SK-N-SH (cell line): ENCODE measurements at regions not wholly inside any gene's neighbourhood (a gene's known extent, or its start where the extent isn't known, plus 50 kb on each side); places are given as distances from the start of the nearest gene placed in this dataset.

Source experiments
- CTCF ChIA-PET: fragments of 300-600, 350-600 bp; formaldehyde crosslinking; extraction: SDS; loops from one replicate; lab custom pipeline; 2021; lab: Yijun Ruan, JAX
- POLR2A ChIA-PET: fragments of 350-600 bp; sonication (Branson Sonifier 250); formaldehyde crosslinking; extraction: SDS; loops from one replicate; lab custom pipeline; 2020; ENCODE audit warnings: antibody characterized with exemption, inconsistent platforms; lab: Yijun Ruan, JAX
- DNase-seq: peaks from one replicate; pipeline ENCODE4 v3.0.0; 2012
- H2AFZ ChIP-seq: fragments of 200-600 bp; sonication (generic); 2 replicates; pipeline ENCODE4 v1.8.1; 2016; ENCODE audit warnings: antibody characterized with exemption, mild to moderate bottlenecking, low read depth
- H3F3A ChIP-seq: fragments of 200-600 bp; sonication (generic); replicated peaks from 2 replicates; pipeline ENCODE3; 2016; ENCODE audit warnings: antibody characterized with exemption, mild to moderate bottlenecking; ENCODE audit not compliant: insufficient read depth
- H3K27ac ChIP-seq, 2 experiments: fragments of 200-500 bp in 1 of 2; fragments of 200-600 bp in 1 of 2; sonication (Bioruptor generic) in 1 of 2; sonication (generic), shearing (Covaris generic) in 1 of 2; 2 replicates each; pipeline versions ENCODE4 v1.5.1 to v1.6.1; 2014 to 2016; ENCODE audit warnings: low read depth in 2 of 2, inconsistent platforms in 1 of 2, low read length in 1 of 2, mild to moderate bottlenecking in 1 of 2, mixed read lengths in 1 of 2
- H3K27me3 ChIP-seq: fragments of 200-600 bp; sonication (generic), shearing (Covaris generic); 2 replicates; pipeline ENCODE4 v1.6.1; 2016; ENCODE audit warnings: mixed run types; ENCODE audit not compliant: insufficient read depth
- H3K36me3 ChIP-seq, 2 experiments: fragments of 200-500 bp in 1 of 2; fragments of 200-600 bp in 1 of 2; sonication (Bioruptor generic) in 1 of 2; sonication (generic) in 1 of 2; replicated peaks in 1 of 2; 2 replicates each; pipeline versions ENCODE3 to v1.5.1; 2014 to 2016; ENCODE audit warnings: low read length in 1 of 2, mild to moderate bottlenecking in 1 of 2; ENCODE audit not compliant: insufficient read depth in 2 of 2, control insufficient read depth in 1 of 2
- H3K4me1 ChIP-seq, 2 experiments: fragments of 200-500 bp in 1 of 2; fragments of 200-600 bp in 1 of 2; sonication (Bioruptor generic) in 1 of 2; sonication (generic), shearing (Covaris generic) in 1 of 2; 2 replicates each; pipeline versions ENCODE4 v1.5.1 to v1.6.1; 2014 to 2016; ENCODE audit warnings: low read depth in 1 of 2, low read length in 1 of 2, mixed run types in 1 of 2; ENCODE audit not compliant: insufficient read depth in 2 of 2, control insufficient read depth in 1 of 2
- H3K4me2 ChIP-seq: fragments of 200-600 bp; sonication (generic), shearing (Covaris generic); 2 replicates; pipeline ENCODE4 v1.6.1; 2017; ENCODE audit warnings: mixed run types
- H3K4me3 ChIP-seq, 2 experiments: fragments of 200-500 bp in 1 of 2; fragments of 200-600 bp in 1 of 2; sonication (Bioruptor generic) in 1 of 2; sonication (generic), shearing (Covaris generic) in 1 of 2; 2 replicates each; pipeline versions ENCODE4 v1.5.1 to v1.8.1; 2014 to 2016; ENCODE audit warnings: low read depth in 2 of 2, inconsistent platforms in 1 of 2, low read length in 1 of 2, mild to moderate bottlenecking in 1 of 2, mixed read lengths in 1 of 2, moderate library complexity in 1 of 2
- H3K79me2 ChIP-seq: fragments of 200-600 bp; sonication (generic); 2 replicates; pipeline ENCODE4 v1.8.1; 2017; ENCODE audit warnings: mild to moderate bottlenecking; ENCODE audit not compliant: insufficient read depth
- H3K9ac ChIP-seq: fragments of 200-600 bp; sonication (generic); 2 replicates; pipeline ENCODE4 v1.6.1; 2017; ENCODE audit warnings: mixed run types
- H3K9me2 ChIP-seq: fragments of 200-600 bp; sonication (generic); 2 replicates; pipeline ENCODE4 v1.6.1; 2017; ENCODE audit warnings: mixed run types
- H3K9me3 ChIP-seq: fragments of 200-600 bp; sonication (generic); 2 replicates; pipeline ENCODE4 v1.6.1; 2017; ENCODE audit warnings: mixed run types, mild to moderate bottlenecking, moderate library complexity
- H4K20me1 ChIP-seq: fragments of 200-600 bp; sonication (generic); 2 replicates; pipeline ENCODE4 v1.6.1; 2017; ENCODE audit warnings: mild to moderate bottlenecking, mixed run types; ENCODE audit not compliant: insufficient read depth
- EP300 ChIP-seq, 2 experiments: IDR thresholded peaks; 2 replicates each; pipeline versions ENCODE4 v1.4.0 to v1.6.1; 2012; ENCODE audit warnings: borderline replicate concordance in 1 of 2, low read depth in 1 of 2, low read length in 1 of 2
- EZH2phosphoT487 ChIP-seq: fragments of 200-600 bp; sonication (generic); IDR thresholded peaks from 2 replicates; pipeline ENCODE4 v1.6.1; 2017; ENCODE audit warnings: low read depth, mixed run types, mild to moderate bottlenecking, antibody characterized with exemption, moderate library complexity, borderline replicate concordance
- FOXM1 ChIP-seq: IDR thresholded peaks from 2 replicates; pipeline ENCODE4 v1.4.0; 2012; ENCODE audit warnings: low read depth, mild to moderate bottlenecking
- GABPA ChIP-seq: IDR thresholded peaks from 2 replicates; pipeline ENCODE4 v1.4.0; 2012; ENCODE audit warnings: low read depth, mild to moderate bottlenecking
- JUND ChIP-seq: IDR thresholded peaks from 2 replicates; pipeline ENCODE4 v1.4.0; 2012
- MEF2A ChIP-seq: IDR thresholded peaks from 2 replicates; pipeline ENCODE4 v1.4.0; 2012; ENCODE audit warnings: low read depth, borderline replicate concordance
- MXI1 ChIP-seq: IDR thresholded peaks from 2 replicates; pipeline ENCODE4 v1.6.1; 2012; ENCODE audit warnings: mild to moderate bottlenecking, low read depth, low read length, improper control_type of control experiment
- NFIC ChIP-seq: IDR thresholded peaks from 2 replicates; pipeline ENCODE4 v1.4.0; 2012; ENCODE audit warnings: borderline replicate concordance
- RAD21 ChIP-seq: IDR thresholded peaks from 2 replicates; pipeline ENCODE4 v1.6.1; 2012; ENCODE audit warnings: mild to moderate bottlenecking, low read length
- RCOR1 ChIP-seq: fragments of 150-350 bp; IDR thresholded peaks from 2 replicates; pipeline ENCODE4 v1.6.1; 2017; ENCODE audit warnings: antibody characterized with exemption, low read length
- RXRA ChIP-seq: IDR thresholded peaks from 2 replicates; pipeline ENCODE4 v1.4.0; 2012; ENCODE audit warnings: low read depth, mild to moderate bottlenecking, borderline replicate concordance
- SIN3A ChIP-seq: IDR thresholded peaks from 2 replicates; pipeline ENCODE4 v1.6.1; 2012; ENCODE audit warnings: low read depth, mild to moderate bottlenecking, low read length, moderate library complexity, borderline replicate concordance
- SMC3 ChIP-seq: IDR thresholded peaks from 2 replicates; pipeline ENCODE4 v1.6.1; 2012; ENCODE audit warnings: low read depth, low read length, improper control_type of control experiment
- TAF1 ChIP-seq: IDR thresholded peaks from 2 replicates; pipeline ENCODE4 v1.6.1; 2012; ENCODE audit warnings: low read depth, mild to moderate bottlenecking, low read length, moderate library complexity, borderline replicate concordance
- TCF12 ChIP-seq: IDR thresholded peaks from 2 replicates; pipeline ENCODE4 v1.4.0; 2012
- TEAD4 ChIP-seq: IDR thresholded peaks from 2 replicates; pipeline ENCODE4 v1.4.0; 2012; ENCODE audit warnings: mild to moderate bottlenecking, borderline replicate concordance; ENCODE audit not compliant: insufficient read depth
- YY1 ChIP-seq: IDR thresholded peaks from 2 replicates; pipeline ENCODE4 v1.4.0; 2012; ENCODE audit warnings: low read depth, mild to moderate bottlenecking
- WGBS: methylation state at CpG from one replicate; pipeline ENCODE4 v1.1.6; 2017; ENCODE audit warnings: low lambda C conversion rate; 5-methylcytosine and 5-hydroxymethylcytosine counted together
- TF ChIP-seq, protein P1 (sequence below): IDR thresholded peaks from 2 replicates; pipeline ENCODE4 v1.4.0; 2012; ENCODE audit warnings: low read depth, borderline replicate concordance
- TF ChIP-seq, protein P2 (sequence below): IDR thresholded peaks from 2 replicates; pipeline ENCODE4 v1.6.1; 2012; ENCODE audit warnings: mild to moderate bottlenecking, low read depth, low read length, moderate library complexity
- TF ChIP-seq, protein P3 (sequence below): fragments of 150-350 bp; IDR thresholded peaks from 2 replicates; pipeline ENCODE4 v1.6.1; 2017; ENCODE audit warnings: antibody characterized with exemption, low read length, low read depth, borderline replicate concordance

DNA sequence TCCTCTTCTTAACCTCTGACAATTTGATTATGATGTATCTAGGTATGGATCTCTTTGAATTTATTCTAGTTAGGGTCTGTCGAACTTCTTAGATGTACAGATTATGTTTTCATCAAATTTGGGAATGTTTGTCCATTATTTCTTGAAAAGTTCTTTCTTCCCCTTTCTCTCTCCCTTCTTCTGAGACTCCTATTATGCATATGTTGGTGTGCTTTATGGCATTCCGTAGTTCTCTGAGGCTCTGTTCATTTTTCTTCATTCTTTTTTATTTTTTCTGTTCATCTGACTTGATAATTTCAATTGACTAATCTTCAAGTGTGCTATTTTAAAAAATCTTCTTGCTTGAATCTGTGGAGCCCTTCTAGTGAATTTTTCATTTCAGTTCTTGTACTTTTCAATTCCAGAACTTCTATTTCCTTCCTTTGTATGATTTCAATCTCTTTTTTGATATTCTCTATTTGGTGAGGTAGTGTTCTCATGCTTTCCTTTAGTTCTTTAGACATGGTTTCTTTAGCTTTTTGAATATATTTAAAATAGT is 79.8 kb downstream of the TMEM270 start:
- Histone ChIP-seq H3K27ac (no peak overlapping the region; a peak in 1 of 4 replicates), H3K79me2 (no peaks in the 10 kb centered on the region), H3K4me3 (no peak overlapping the region), H3K27me3 (no peaks in the 10 kb centered on the region), H3K4me1 (no peaks in the 10 kb centered on the region), H3K9me2 (no peaks in the 10 kb centered on the region), H4K20me1 (no peaks in the 10 kb centered on the region), H3F3A (peaks cover 4% of the 10 kb centered on the region), H2AFZ (no peak overlapping the region), H3K9ac (no peak overlapping the region), H3K4me2 (no peak overlapping the region), H3K36me3 (no peaks in the 10 kb centered on the region), H3K9me3 (peaks cover 28% of the 10 kb centered on the region)
- TF ChIP-seq RAD21 (no peak), MEF2A (no peak), TCF12 (no peak), TEAD4 (no peak), NFIC (no peak)
- no peak for DNase-seq
- WGBS, result 51% methylated on average over 2 of the region's 2 CpGs
- ChIA-PET POLR2A (no interaction called here), CTCF (no interaction called here)

DNA sequence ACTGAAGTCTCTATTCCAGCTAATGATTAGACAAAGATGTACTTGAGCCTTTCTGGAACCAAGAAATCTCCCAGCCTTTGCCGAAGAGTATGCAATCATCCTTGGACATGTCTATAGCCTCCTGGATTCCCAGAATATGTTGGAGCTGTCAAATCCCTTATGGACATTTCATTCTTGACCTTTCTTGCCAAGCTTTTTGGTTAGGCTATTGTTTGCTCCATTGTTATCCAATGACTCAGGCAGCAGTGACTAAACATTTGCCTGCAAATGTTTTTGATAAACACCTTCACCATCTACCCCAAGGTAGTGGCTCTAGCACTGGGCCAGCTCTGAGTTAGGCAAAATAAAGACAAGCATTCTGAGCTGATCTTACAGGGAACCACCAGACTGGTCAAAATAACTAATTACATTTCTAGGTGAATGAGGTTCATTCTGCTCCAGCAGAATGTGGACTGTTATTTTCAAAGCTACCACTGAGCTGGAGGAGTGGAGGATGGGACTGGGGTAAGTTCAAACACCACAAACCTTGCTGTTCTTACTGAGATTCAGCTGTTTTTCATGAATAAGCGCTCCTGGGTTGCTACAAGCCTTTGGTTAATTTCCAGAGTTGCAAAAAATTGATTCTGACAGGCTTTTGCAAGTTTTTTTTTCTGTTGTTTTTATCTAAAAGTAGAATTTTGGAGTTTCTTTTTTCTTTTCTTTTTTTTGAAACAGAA is 81.0 kb downstream of the TMEM270 start:
- H3K4me2 ChIP-seq, result no peak overlapping the region
- TF ChIP-seq RCOR1 (no peak), EZH2phosphoT487 (no peak), RXRA (peak; percentile 75), TAF1 (no peak), SMC3 (no peak), TEAD4 (peak; percentile 66; the same call in 1 of the 2 replicates), JUND (peak; percentile 88), SIN3A (0 out of 2 replicates have a peak, but pooled peaks have one; percentile 11), GABPA (no peak), FOXM1 (no peak), MXI1 (no peak), RAD21 (no peak), YY1 (no peak), NFIC (peak; percentile 70; the same call in 1 of the 2 replicates), EP300 (IDR thresholded peaks at IDR 0.05; ENCODE audit: borderline replicate concordance in 1 of 2, low read depth in 1 of 2, low read length in 1 of 2) (peak in 1 of 2 experiments; percentile 71; a peak in 2 of 4 replicates), MEF2A (no peak)
- TF ChIP-seq, protein P1, sequence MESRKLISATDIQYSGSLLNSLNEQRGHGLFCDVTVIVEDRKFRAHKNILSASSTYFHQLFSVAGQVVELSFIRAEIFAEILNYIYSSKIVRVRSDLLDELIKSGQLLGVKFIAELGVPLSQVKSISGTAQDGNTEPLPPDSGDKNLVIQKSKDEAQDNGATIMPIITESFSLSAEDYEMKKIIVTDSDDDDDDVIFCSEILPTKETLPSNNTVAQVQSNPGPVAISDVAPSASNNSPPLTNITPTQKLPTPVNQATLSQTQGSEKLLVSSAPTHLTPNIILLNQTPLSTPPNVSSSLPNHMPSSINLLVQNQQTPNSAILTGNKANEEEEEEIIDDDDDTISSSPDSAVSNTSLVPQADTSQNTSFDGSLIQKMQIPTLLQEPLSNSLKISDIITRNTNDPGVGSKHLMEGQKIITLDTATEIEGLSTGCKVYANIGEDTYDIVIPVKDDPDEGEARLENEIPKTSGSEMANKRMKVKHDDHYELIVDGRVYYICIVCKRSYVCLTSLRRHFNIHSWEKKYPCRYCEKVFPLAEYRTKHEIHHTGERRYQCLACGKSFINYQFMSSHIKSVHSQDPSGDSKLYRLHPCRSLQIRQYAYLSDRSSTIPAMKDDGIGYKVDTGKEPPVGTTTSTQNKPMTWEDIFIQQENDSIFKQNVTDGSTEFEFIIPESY, result peak; percentile 17; the same call in 1 of the 2 replicates
- TF ChIP-seq, protein P2, sequence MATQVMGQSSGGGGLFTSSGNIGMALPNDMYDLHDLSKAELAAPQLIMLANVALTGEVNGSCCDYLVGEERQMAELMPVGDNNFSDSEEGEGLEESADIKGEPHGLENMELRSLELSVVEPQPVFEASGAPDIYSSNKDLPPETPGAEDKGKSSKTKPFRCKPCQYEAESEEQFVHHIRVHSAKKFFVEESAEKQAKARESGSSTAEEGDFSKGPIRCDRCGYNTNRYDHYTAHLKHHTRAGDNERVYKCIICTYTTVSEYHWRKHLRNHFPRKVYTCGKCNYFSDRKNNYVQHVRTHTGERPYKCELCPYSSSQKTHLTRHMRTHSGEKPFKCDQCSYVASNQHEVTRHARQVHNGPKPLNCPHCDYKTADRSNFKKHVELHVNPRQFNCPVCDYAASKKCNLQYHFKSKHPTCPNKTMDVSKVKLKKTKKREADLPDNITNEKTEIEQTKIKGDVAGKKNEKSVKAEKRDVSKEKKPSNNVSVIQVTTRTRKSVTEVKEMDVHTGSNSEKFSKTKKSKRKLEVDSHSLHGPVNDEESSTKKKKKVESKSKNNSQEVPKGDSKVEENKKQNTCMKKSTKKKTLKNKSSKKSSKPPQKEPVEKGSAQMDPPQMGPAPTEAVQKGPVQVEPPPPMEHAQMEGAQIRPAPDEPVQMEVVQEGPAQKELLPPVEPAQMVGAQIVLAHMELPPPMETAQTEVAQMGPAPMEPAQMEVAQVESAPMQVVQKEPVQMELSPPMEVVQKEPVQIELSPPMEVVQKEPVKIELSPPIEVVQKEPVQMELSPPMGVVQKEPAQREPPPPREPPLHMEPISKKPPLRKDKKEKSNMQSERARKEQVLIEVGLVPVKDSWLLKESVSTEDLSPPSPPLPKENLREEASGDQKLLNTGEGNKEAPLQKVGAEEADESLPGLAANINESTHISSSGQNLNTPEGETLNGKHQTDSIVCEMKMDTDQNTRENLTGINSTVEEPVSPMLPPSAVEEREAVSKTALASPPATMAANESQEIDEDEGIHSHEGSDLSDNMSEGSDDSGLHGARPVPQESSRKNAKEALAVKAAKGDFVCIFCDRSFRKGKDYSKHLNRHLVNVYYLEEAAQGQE, result no peak
- TF ChIP-seq, protein P3, sequence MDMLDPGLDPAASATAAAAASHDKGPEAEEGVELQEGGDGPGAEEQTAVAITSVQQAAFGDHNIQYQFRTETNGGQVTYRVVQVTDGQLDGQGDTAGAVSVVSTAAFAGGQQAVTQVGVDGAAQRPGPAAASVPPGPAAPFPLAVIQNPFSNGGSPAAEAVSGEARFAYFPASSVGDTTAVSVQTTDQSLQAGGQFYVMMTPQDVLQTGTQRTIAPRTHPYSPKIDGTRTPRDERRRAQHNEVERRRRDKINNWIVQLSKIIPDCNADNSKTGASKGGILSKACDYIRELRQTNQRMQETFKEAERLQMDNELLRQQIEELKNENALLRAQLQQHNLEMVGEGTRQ, result no peak

More for the DNA sequence above, 81.0 kb downstream of the TMEM270 start:
- Histone ChIP-seq H3K36me3 (no peaks in the 10 kb centered on the region), H3K79me2 (no peaks in the 10 kb centered on the region), H3K9me3 (peaks cover 29% of the 10 kb centered on the region), H2AFZ (no peak overlapping the region), H3K9ac (no peak overlapping the region), H3K4me1 (no peaks in the 10 kb centered on the region), H4K20me1 (no peaks in the 10 kb centered on the region), H3K27me3 (no peaks in the 10 kb centered on the region), H3K4me3 (no peak overlapping the region), H3K9me2 (no peaks in the 10 kb centered on the region), H3K27ac (peak overlapping the region; percentile 25 to 59; a peak in 3 of 4 replicates), H3F3A (peaks cover 3% of the 10 kb centered on the region)
- 26% methylated on average over 2 of the region's 2 CpGs for WGBS
- DNase-seq, result no peak
- POLR2A ChIA-PET, result no interaction called here
- CTCF ChIA-PET, result no interaction called here
